A549 (cell line): ENCODE measurements at regions not wholly inside any gene's neighbourhood (a gene's known extent, or its start where the extent isn't known, plus 50 kb on each side); places are given as distances from the start of the nearest gene placed in this dataset.

Experiments
- ATOH8 ChIP-seq: fragments of 250-450 bp; sonication (Bioruptor Pico); IDR thresholded peaks from 2 replicates; pipeline ENCODE4 v1.5.0; 2020; ENCODE audit warnings: low read depth, mild to moderate bottlenecking, moderate library complexity
- CHD2 ChIP-seq: fragments of 150-350 bp; IDR thresholded peaks from 2 replicates; pipeline ENCODE4 v1.6.1; 2014; ENCODE audit warnings: low read length; ENCODE audit not compliant: partially characterized antibody
- CTCF ChIP-seq: fragments of >200 bp; sonication (Bioruptor Twin); formaldehyde crosslinking; IDR thresholded peaks from 3 replicates; pipeline ENCODE4 v1.5.1; 2016
- HOXA7 ChIP-seq: fragments of 250-450 bp; sonication (Bioruptor Pico); IDR thresholded peaks from 2 replicates; pipeline ENCODE4 v1.5.0; 2020; ENCODE audit warnings: mild to moderate bottlenecking, moderate library complexity
- JUN ChIP-seq, 2 experiments: fragments of >200 bp; sonication (Bioruptor Twin); formaldehyde crosslinking; IDR thresholded peaks; 2 replicates in 1 of 2; 3 replicates in 1 of 2; pipeline ENCODE4 v1.6.1; 2016 to 2017
- JUNB ChIP-seq: fragments of >200 bp; sonication (Bioruptor Twin); formaldehyde crosslinking; IDR thresholded peaks from 2 replicates; pipeline ENCODE4 v1.6.1; 2016
- KDM5A ChIP-seq: fragments of 200-600 bp; sonication (generic); IDR thresholded peaks from 2 replicates; pipeline ENCODE4 v1.6.1; 2016; ENCODE audit warnings: antibody characterized with exemption, mild to moderate bottlenecking
- MYC ChIP-seq: IDR thresholded peaks from 2 replicates; pipeline ENCODE4 v1.6.1; 2012; ENCODE audit warnings: mild to moderate bottlenecking, inconsistent platforms, low read length, improper control_type of control experiment, borderline replicate concordance
- PHF8 ChIP-seq: fragments of 200-600 bp; sonication (generic); IDR thresholded peaks from 2 replicates; pipeline ENCODE4 v1.6.1; 2016; ENCODE audit warnings: low read depth, mild to moderate bottlenecking, antibody characterized with exemption, moderate library complexity, borderline replicate concordance
- POLR2A ChIP-seq: IDR thresholded peaks from 2 replicates; pipeline ENCODE4 v1.6.1; 2012; ENCODE audit warnings: mild to moderate bottlenecking, low read length
- POLR2AphosphoS2 ChIP-seq: conservative IDR thresholded peaks from 2 replicates; pipeline ENCODE4 v1.6.1; 2012; ENCODE audit warnings: low read length, improper control_type of control experiment, inconsistent platforms
- SMC3 ChIP-seq: fragments of >200 bp; sonication (Bioruptor Twin); formaldehyde crosslinking; IDR thresholded peaks from 3 replicates; pipeline ENCODE4 v1.6.1; 2018; ENCODE audit warnings: inconsistent platforms

- TF ChIP-seq PHF8 (no peak), CTCF (no peak), HOXA7 (CRISPR knock-in tag) (no peak), JUN (IDR thresholded peaks at IDR 0.05) (no peak), CHD2 (no peak), KDM5A (no peak), POLR2AphosphoS2 (no peak), MYC (no peak), ATOH8 (CRISPR knock-in tag) (no peak), JUNB (no peak), POLR2A (no peak), SMC3 (no peak)
These were observed 157.4 kb downstream of the EVX1 start for GRCh38 chr7:27399791-27400567.
